Spleen (tissue), 7 donors: ENCODE measurements at regions not wholly inside any gene's neighbourhood (a gene's known extent, or its start where the extent isn't known, plus 50 kb on each side); places are given as distances from the start of the nearest gene placed in this dataset.

Experiments used
- POLR2A ChIP-seq, 3 donors: fragments of 450-650 bp; IDR thresholded peaks; one replicate each; pipeline ENCODE4 v1.5.1; 2017; ENCODE audit warnings: antibody characterized with exemption in 3 of 3, mild to moderate bottlenecking in 1 of 3
- POLR2AphosphoS5 ChIP-seq, 3 donors: sonication (generic); formaldehyde crosslinking; IDR thresholded peaks; one replicate each; pipeline ENCODE4 v1.5.1; 2017; ENCODE audit warnings: antibody characterized with exemption in 3 of 3
- TF ChIP-seq, protein P1 (sequence below), 11 experiments: fragments of 200-600 bp in 7 of 11; fragments of 450-650 bp in 4 of 11; sonication (generic) in 4 of 11; IDR thresholded peaks in 8 of 11; conservative IDR thresholded peaks in 3 of 11; 1 replicate in 7 of 11; 2 replicates in 4 of 11; pipeline versions ENCODE4 v1.4.0 to v1.8.0; 2016 to 2021; ENCODE audit warnings: antibody characterized with exemption in 11 of 11, inconsistent platforms in 4 of 11, mild to moderate bottlenecking in 1 of 11
- donor health status: DM: no; HTN: no; CAD: no; lungs with moderate emphysema.
- donor health status: DM: no; HTN: no; CAD: no.
- donor health status: DM: no; HTN: no; CAD: no.

DNA sequence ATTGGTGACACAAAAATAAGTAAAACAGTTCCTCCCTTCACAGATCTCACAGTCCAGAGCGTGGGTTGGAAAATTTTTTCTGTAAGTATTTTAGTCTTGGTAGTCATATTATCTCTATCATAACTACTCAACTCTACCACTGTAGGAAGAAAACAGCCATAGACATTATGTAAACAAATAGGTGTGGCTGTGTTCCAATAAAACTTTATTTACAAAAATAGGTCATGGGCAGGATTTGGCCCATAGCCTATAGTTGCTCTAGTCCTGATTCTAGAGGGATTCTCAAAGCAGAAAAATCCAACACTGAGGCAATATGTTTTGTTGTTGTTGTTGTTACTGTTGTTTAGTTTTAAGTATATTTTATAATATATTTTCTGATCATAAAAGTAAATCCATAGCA, 206.1 kb upstream of the GADL1 start:
- TF ChIP-seq POLR2A (IDR thresholded peaks at IDR 0.05) (no peak), POLR2AphosphoS5 (IDR thresholded peaks at IDR 0.05) (no peak)
- TF ChIP-seq, protein P1, sequence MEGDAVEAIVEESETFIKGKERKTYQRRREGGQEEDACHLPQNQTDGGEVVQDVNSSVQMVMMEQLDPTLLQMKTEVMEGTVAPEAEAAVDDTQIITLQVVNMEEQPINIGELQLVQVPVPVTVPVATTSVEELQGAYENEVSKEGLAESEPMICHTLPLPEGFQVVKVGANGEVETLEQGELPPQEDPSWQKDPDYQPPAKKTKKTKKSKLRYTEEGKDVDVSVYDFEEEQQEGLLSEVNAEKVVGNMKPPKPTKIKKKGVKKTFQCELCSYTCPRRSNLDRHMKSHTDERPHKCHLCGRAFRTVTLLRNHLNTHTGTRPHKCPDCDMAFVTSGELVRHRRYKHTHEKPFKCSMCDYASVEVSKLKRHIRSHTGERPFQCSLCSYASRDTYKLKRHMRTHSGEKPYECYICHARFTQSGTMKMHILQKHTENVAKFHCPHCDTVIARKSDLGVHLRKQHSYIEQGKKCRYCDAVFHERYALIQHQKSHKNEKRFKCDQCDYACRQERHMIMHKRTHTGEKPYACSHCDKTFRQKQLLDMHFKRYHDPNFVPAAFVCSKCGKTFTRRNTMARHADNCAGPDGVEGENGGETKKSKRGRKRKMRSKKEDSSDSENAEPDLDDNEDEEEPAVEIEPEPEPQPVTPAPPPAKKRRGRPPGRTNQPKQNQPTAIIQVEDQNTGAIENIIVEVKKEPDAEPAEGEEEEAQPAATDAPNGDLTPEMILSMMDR (IDR thresholded peaks at IDR 0.05 in 8 of 11, conservative IDR thresholded peaks at IDR 0.05 in 3 of 11): no peak
